SJCRH30 (cell line): ENCODE measurements at regions not wholly inside any gene's neighbourhood (a gene's known extent, or its start where the extent isn't known, plus 50 kb on each side); places are given as distances from the start of the nearest gene placed in this dataset.
"Not testable (repeated sequence)": the region's sequence is repeated elsewhere in the genome, so short reads cannot be mapped to it uniquely, and the experiment has no call there.

Source experiments
- DNase-seq, 2 experiments: peaks; one replicate each; pipeline ENCODE4 v3.0.0-alpha.2; 2015 to 2020
- H3K27ac ChIP-seq: fragments of 250-450 bp; sonication (Bioruptor Pico); 2 replicates; pipeline ENCODE4 v1.5.1; 2020; ENCODE audit warnings: mild to moderate bottlenecking, moderate library complexity
- H3K27me3 ChIP-seq: fragments of 250-450 bp; sonication (Bioruptor Pico); 2 replicates; pipeline ENCODE4 v1.5.1; 2020; ENCODE audit warnings: mild to moderate bottlenecking, moderate library complexity
- H3K36me3 ChIP-seq: fragments of 250-450 bp; sonication (Bioruptor Pico); 2 replicates; pipeline ENCODE4 v1.5.1; 2020; ENCODE audit warnings: mild to moderate bottlenecking, moderate library complexity
- H3K4me1 ChIP-seq: fragments of 250-450 bp; sonication (Bioruptor Pico); 2 replicates; pipeline ENCODE4 v1.5.1; 2020; ENCODE audit warnings: mild to moderate bottlenecking, moderate library complexity
- H3K4me3 ChIP-seq: fragments of 250-450 bp; sonication (Bioruptor Pico); 2 replicates; pipeline ENCODE4 v1.5.1; 2020; ENCODE audit warnings: mild to moderate bottlenecking, moderate library complexity
- H3K9me3 ChIP-seq: fragments of 250-450 bp; sonication (Bioruptor Pico); replicated peaks from 2 replicates; pipeline ENCODE4 v1.5.1; 2020; ENCODE audit warnings: mild to moderate bottlenecking, moderate library complexity

- Histone ChIP-seq H3K36me3 (no peaks in the 10 kb centered on the region), H3K4me1 (no peaks in the 10 kb centered on the region; the same call in 1 of the 2 replicates), H3K27me3 (no peaks in the 10 kb centered on the region), H3K4me3 (no peak overlapping the region), H3K9me3 (no peaks in the 10 kb centered on the region), H3K27ac (no peak overlapping the region)
- no peak for DNase-seq
Observed at GRCh38 chr4:66956852-66957251, 588.5 kb downstream of the CENPC start.

- H3K4me1 ChIP-seq, result no peaks in the 10 kb centered on the region; the same call in 1 of the 2 replicates
Observed at GRCh38 chr4:66956426-66956825, 588.9 kb downstream of the CENPC start.

GRCh38 chr4:66955784-66956183 is 589.5 kb downstream of the CENPC start:
- H3K27ac ChIP-seq, result no peak overlapping the region
- H3K4me3 ChIP-seq, result no peak overlapping the region
- H3K36me3 ChIP-seq, result no peaks in the 10 kb centered on the region
- no peaks in the 10 kb centered on the region for H3K9me3 ChIP-seq
- DNase-seq, result no peak
- no peaks in the 10 kb centered on the region for H3K27me3 ChIP-seq
- no peaks in the 10 kb centered on the region; the same call in 1 of the 2 replicates for H3K4me1 ChIP-seq

More at GRCh38 chr4:66956426-66956825, 588.9 kb downstream of the CENPC start:
- DNase-seq, result no peak
- H3K36me3 ChIP-seq, result no peaks in the 10 kb centered on the region
- no peak overlapping the region for H3K27ac ChIP-seq
- no peaks in the 10 kb centered on the region for H3K9me3 ChIP-seq
- no peaks in the 10 kb centered on the region for H3K27me3 ChIP-seq
- H3K4me3 ChIP-seq, result no peak overlapping the region

GRCh38 chr4:66949419-66949818 is 595.9 kb downstream of the CENPC start:
- Histone ChIP-seq H3K4me3 (no peak overlapping the region), H3K4me1 (no peaks in the 10 kb centered on the region), H3K27ac (no peak overlapping the region), H3K27me3 (no peaks in the 10 kb centered on the region), H3K9me3 (no peaks in the 10 kb centered on the region), H3K36me3 (no peaks in the 10 kb centered on the region)
- no peak for DNase-seq

- Histone ChIP-seq H3K9me3 (no peaks in the 10 kb centered on the region), H3K4me1 (no peaks in the 10 kb centered on the region), H3K27me3 (no peaks in the 10 kb centered on the region), H3K4me3 (no peak overlapping the region), H3K36me3 (no peaks in the 10 kb centered on the region), H3K27ac (no peak overlapping the region)
- no peak for DNase-seq
Observed at GRCh38 chr4:66946761-66947160, 598.5 kb downstream of the CENPC start.

- Histone ChIP-seq H3K36me3 (no peaks in the 10 kb centered on the region), H3K9me3 (no peaks in the 10 kb centered on the region), H3K27ac (no peak overlapping the region), H3K27me3 (no peaks in the 10 kb centered on the region), H3K4me1 (no peaks in the 10 kb centered on the region), H3K4me3 (no peak overlapping the region)
- DNase-seq, result no peak
Observed at GRCh38 chr4:66943112-66943511, 602.2 kb downstream of the CENPC start.

GRCh38 chr4:66931981-66932380 is 613.3 kb downstream of the CENPC start:
- DNase-seq, H3K27me3 ChIP-seq, H3K9me3 ChIP-seq, H3K4me3 ChIP-seq, H3K36me3 ChIP-seq, H3K4me1 ChIP-seq, H3K27ac ChIP-seq: not testable (repeated sequence)

GRCh38 chr4:66930206-66930605 is 615.1 kb downstream of the CENPC start:
- Histone ChIP-seq H3K4me1 (no peaks in the 10 kb centered on the region), H3K4me3 (no peak overlapping the region), H3K27ac (no peak overlapping the region), H3K9me3 (no peaks in the 10 kb centered on the region), H3K27me3 (no peaks in the 10 kb centered on the region), H3K36me3 (no peaks in the 10 kb centered on the region)
- no peak for DNase-seq

GRCh38 chr4:66929748-66930147 is 615.6 kb downstream of the CENPC start:
- Histone ChIP-seq H3K27ac (no peak overlapping the region), H3K4me3 (no peak overlapping the region), H3K9me3 (no peaks in the 10 kb centered on the region), H3K27me3 (no peaks in the 10 kb centered on the region), H3K4me1 (no peaks in the 10 kb centered on the region), H3K36me3 (no peaks in the 10 kb centered on the region)
- peak in 1 of 2 experiments; percentile 7 for DNase-seq

GRCh38 chr4:66928881-66929280 is 616.4 kb downstream of the CENPC start:
- H3K4me3 ChIP-seq, H3K9me3 ChIP-seq, DNase-seq, H3K27ac ChIP-seq, H3K4me1 ChIP-seq, H3K36me3 ChIP-seq, H3K27me3 ChIP-seq: not testable (repeated sequence)

GRCh38 chr4:66927937-66928336 is 617.4 kb downstream of the CENPC start:
- peak in 1 of 2 experiments; percentile 6 for DNase-seq
- Histone ChIP-seq H3K27ac (no peak overlapping the region), H3K9me3 (no peaks in the 10 kb centered on the region)

GRCh38 chr4:66926687-66927086 is 618.6 kb downstream of the CENPC start:
- Histone ChIP-seq H3K9me3 (no peaks in the 10 kb centered on the region), H3K4me3 (no peak overlapping the region), H3K4me1 (no peaks in the 10 kb centered on the region), H3K27ac (no peak overlapping the region), H3K36me3 (no peaks in the 10 kb centered on the region), H3K27me3 (no peaks in the 10 kb centered on the region)
- no peak for DNase-seq

More at GRCh38 chr4:66927937-66928336, 617.4 kb downstream of the CENPC start:
- no peak overlapping the region for H3K4me3 ChIP-seq
- no peaks in the 10 kb centered on the region for H3K36me3 ChIP-seq
- no peaks in the 10 kb centered on the region for H3K4me1 ChIP-seq
- no peaks in the 10 kb centered on the region for H3K27me3 ChIP-seq

- H3K4me3 ChIP-seq, result no peak overlapping the region
- no peaks in the 10 kb centered on the region for H3K9me3 ChIP-seq
- H3K27ac ChIP-seq, result no peak overlapping the region
- H3K4me1 ChIP-seq, result no peaks in the 10 kb centered on the region
- no peak for DNase-seq
- no peaks in the 10 kb centered on the region for H3K27me3 ChIP-seq
- no peaks in the 10 kb centered on the region for H3K36me3 ChIP-seq
Observed at GRCh38 chr4:66923081-66923865, 622.0 kb downstream of the CENPC start.

- no peak for DNase-seq
- Histone ChIP-seq H3K9me3 (no peaks in the 10 kb centered on the region), H3K4me1 (no peaks in the 10 kb centered on the region), H3K27me3 (no peaks in the 10 kb centered on the region), H3K36me3 (no peaks in the 10 kb centered on the region), H3K4me3 (no peak overlapping the region), H3K27ac (no peak overlapping the region)
Observed at GRCh38 chr4:66921433-66921832, 623.9 kb downstream of the CENPC start.

- Histone ChIP-seq H3K4me3 (no peak overlapping the region), H3K27me3 (no peaks in the 10 kb centered on the region)
- no peak for DNase-seq
Observed at GRCh38 chr4:66920514-66920913, 624.8 kb downstream of the CENPC start.

GRCh38 chr4:66911880-66912279 is 633.4 kb downstream of the CENPC start:
- Histone ChIP-seq H3K27me3 (no peaks in the 10 kb centered on the region), H3K9me3 (no peaks in the 10 kb centered on the region), H3K36me3 (no peaks in the 10 kb centered on the region), H3K4me1 (peaks cover 10% of the 10 kb centered on the region), H3K27ac (no peak overlapping the region), H3K4me3 (no peak overlapping the region)
- peak in 1 of 2 experiments; percentile 53 for DNase-seq

More at GRCh38 chr4:66920514-66920913, 624.8 kb downstream of the CENPC start:
- Histone ChIP-seq H3K27ac (no peak overlapping the region), H3K9me3 (no peaks in the 10 kb centered on the region), H3K4me1 (no peaks in the 10 kb centered on the region), H3K36me3 (no peaks in the 10 kb centered on the region)
